GM12878 (cell line): ENCODE measurements at regions not wholly inside any gene's neighbourhood (a gene's known extent, or its start where the extent isn't known, plus 50 kb on each side); places are given as distances from the start of the nearest gene placed in this dataset.

Experiments used
- ATAC-seq: fragments of 200-7000 bp; cut with Tn5 transposase; 3 replicates; pipeline ENCODE4 v1.9.1; 2020; ENCODE audit warnings: mild to moderate bottlenecking, moderate library complexity
- BruUV-seq: library from RNA; stranded (reverse); fragments of 400-500 nt; replicated peaks from 2 replicates; lab custom pipeline; 2021; lab: Mats Ljungman, UMichigan
- CTCF ChIA-PET: fragments of 300-600 bp; sonication (Branson Sonifier 250); formaldehyde crosslinking; extraction: SDS; loops from one replicate; lab custom pipeline; 2021; ENCODE audit warnings: inconsistent platforms; lab: Yijun Ruan, JAX
- POLR2A ChIA-PET: fragments of 350-600 bp; formaldehyde crosslinking; extraction: SDS; loops from one replicate; lab custom pipeline; 2021; ENCODE audit warnings: inconsistent platforms; lab: Charles Lee
- RAD21 ChIA-PET: fragments of 300-600 bp; sonication (Branson Sonifier 250); formaldehyde crosslinking; loops from one replicate; lab custom pipeline; 2023; ENCODE audit warnings: antibody characterized with exemption; ENCODE audit not compliant: unreplicated experiment; lab: Charles Lee
- SMC1A ChIA-PET: fragments of 300-600 bp; sonication (Branson Sonifier 250); formaldehyde crosslinking; loops from one replicate; lab custom pipeline; 2023; ENCODE audit not compliant: unreplicated experiment, uncharacterized antibody; lab: Charles Lee
- DNase-seq: peaks from one replicate; pipeline ENCODE4 v3.0.0-alpha.2; 2011; ENCODE audit warnings: low read depth, low spot score
- FAIRE-seq: peaks from 3 replicates; lab custom pipeline; 2011; peaks lifted over from hg19 to GRCh38; lab: Jason Lieb, UNC
- H2AFZ ChIP-seq: 2 replicates; pipeline ENCODE4 v1.6.0; 2011; ENCODE audit warnings: low read depth, low read length, control low read depth; ENCODE audit not compliant: control insufficient read depth
- H3K27ac ChIP-seq: 2 replicates; pipeline ENCODE4 v1.5.1; 2011; ENCODE audit warnings: control low read depth; ENCODE audit not compliant: control insufficient read depth, insufficient read depth
- H3K27me3 ChIP-seq, 2 experiments: replicated peaks in 1 of 2; 2 replicates each; pipeline versions ENCODE4 v1.6.0 to v1.6.1; 2011; ENCODE audit warnings: low read length in 1 of 2; ENCODE audit not compliant: control insufficient read depth in 2 of 2, insufficient read depth in 2 of 2
- H3K36me3 ChIP-seq, 2 experiments: 2 replicates each; pipeline ENCODE4 v1.5.1; 2011; ENCODE audit warnings: low read length in 1 of 2; ENCODE audit not compliant: control insufficient read depth in 2 of 2, insufficient read depth in 2 of 2
- H3K4me1 ChIP-seq: 2 replicates; pipeline ENCODE4 v1.6.1; 2011; ENCODE audit warnings: mild to moderate bottlenecking, low read length, moderate library complexity, mixed read lengths; ENCODE audit not compliant: control insufficient read depth, insufficient read depth
- H3K4me2 ChIP-seq: 2 replicates; pipeline ENCODE4 v1.6.0; 2011; ENCODE audit warnings: control low read depth; ENCODE audit not compliant: control insufficient read depth, insufficient read depth
- H3K4me3 ChIP-seq: fragments of 200-600 bp; sonication (generic); 2 replicates; pipeline ENCODE4 v1.5.1; 2016
- H3K79me2 ChIP-seq: 2 replicates; pipeline ENCODE4 v1.6.0; 2011; ENCODE audit warnings: low read length; ENCODE audit not compliant: control insufficient read depth, insufficient read depth
- H3K9ac ChIP-seq: 2 replicates; pipeline ENCODE4 v1.8.0; 2011; ENCODE audit warnings: low read length, control low read depth, mixed read lengths; ENCODE audit not compliant: control insufficient read depth, insufficient read depth
- H3K9me3 ChIP-seq: replicated peaks from 3 replicates; pipeline ENCODE4 v1.5.1; 2011; ENCODE audit warnings: mild to moderate bottlenecking, low read length; ENCODE audit not compliant: control insufficient read depth, insufficient read depth
- H4K20me1 ChIP-seq: 2 replicates; pipeline ENCODE4 v1.6.0; 2011; ENCODE audit not compliant: control insufficient read depth, insufficient read depth
- CHD1 ChIP-seq: IDR thresholded peaks from 2 replicates; pipeline ENCODE4 v1.6.1; 2012; ENCODE audit warnings: low read depth, low read length, improper control_type of control experiment
- FOS ChIP-seq: IDR thresholded peaks from 3 replicates; pipeline ENCODE4 v1.6.1; 2011; ENCODE audit warnings: borderline replicate concordance; ENCODE audit not compliant: insufficient read length; ENCODE audit errors: extremely low read depth
- HDAC2 ChIP-seq: fragments of 200-600 bp; sonication (generic); IDR thresholded peaks from 2 replicates; pipeline ENCODE4 v1.6.1; 2017
- MAX ChIP-seq: IDR thresholded peaks from 2 replicates; pipeline ENCODE4 v1.6.1; 2012; ENCODE audit warnings: low read depth, low read length, improper control_type of control experiment
- MEF2A ChIP-seq: IDR thresholded peaks from 2 replicates; pipeline ENCODE4 v1.6.1; 2011; ENCODE audit warnings: low read depth, mild to moderate bottlenecking, low read length, moderate library complexity; ENCODE audit not compliant: insufficient read depth
- MTA3 ChIP-seq: IDR thresholded peaks from 2 replicates; pipeline ENCODE4 v1.6.1; 2012; ENCODE audit warnings: low read length, inconsistent platforms, borderline replicate concordance
- NFYB ChIP-seq: IDR thresholded peaks from 2 replicates; pipeline ENCODE4 v1.6.1; 2011; ENCODE audit warnings: low read depth, mild to moderate bottlenecking, low read length, improper control_type of control experiment, moderate library complexity; ENCODE audit not compliant: insufficient read depth
- PAX8 ChIP-seq: fragments of 450-650 bp; IDR thresholded peaks from 2 replicates; pipeline ENCODE4 v1.6.1; 2017; ENCODE audit warnings: mild to moderate bottlenecking, moderate library complexity
- RAD51 ChIP-seq: fragments of 450-650 bp; IDR thresholded peaks from 2 replicates; pipeline ENCODE4 v1.6.1; 2016; ENCODE audit warnings: moderate library complexity, mild to moderate bottlenecking, inconsistent platforms
- RELB ChIP-seq: fragments of 450-650 bp; IDR thresholded peaks from 2 replicates; pipeline ENCODE4 v1.6.1; 2017; ENCODE audit warnings: low read depth, mild to moderate bottlenecking, moderate library complexity
- SKIL ChIP-seq: fragments of 450-650 bp; IDR thresholded peaks from 2 replicates; pipeline ENCODE4 v1.6.1; 2017; ENCODE audit warnings: mild to moderate bottlenecking, low read depth, inconsistent platforms; ENCODE audit not compliant: poor library complexity, severe bottlenecking
- SMAD5 ChIP-seq: IDR thresholded peaks from 2 replicates; pipeline ENCODE4 v1.6.1; 2016; ENCODE audit warnings: antibody characterized with exemption, low read depth
- TCF7 ChIP-seq: IDR thresholded peaks from 2 replicates; pipeline ENCODE4 v1.6.1; 2014; ENCODE audit warnings: antibody characterized with exemption, borderline replicate concordance
- ZBTB33 ChIP-seq: fragments of 450-650 bp; IDR thresholded peaks from 2 replicates; pipeline ENCODE4 v1.6.1; 2017; ENCODE audit warnings: mild to moderate bottlenecking
- ZNF384 ChIP-seq: IDR thresholded peaks from 2 replicates; pipeline ENCODE4 v1.6.1; 2012; ENCODE audit warnings: low read depth, mild to moderate bottlenecking, low read length, improper control_type of control experiment, borderline replicate concordance
- WGBS: methylation state at CpG from one replicate; pipeline ENCODE4 v1.1.6; 2016; ENCODE audit warnings: low lambda C conversion rate; ENCODE audit not compliant: insufficient replicate concordance, insufficient coverage; ENCODE audit errors: missing lambda C conversion rate; 5-methylcytosine and 5-hydroxymethylcytosine counted together
- in situ Hi-C: fragments of 300-500 bp; cut with MboI; formaldehyde crosslinking; loops from 9 replicates; pipeline ENCODE4 v1.14.3; 2018; ENCODE audit warnings: mixed read lengths
- intact Hi-C: fragments of 100-400 bp; cut with micrococcal nuclease; formaldehyde crosslinking; loops from one replicate; pipeline ENCODE4 v1.14.2; 2022; ENCODE audit not compliant: unreplicated experiment

- TF ChIP-seq RELB (no peak), CHD1 (no peak), HDAC2 (no peak), SMAD5 (no peak), FOS (no peak)
- TF ChIP-seq, all 136 proteins: peak for 0
Observed at GRCh38 chr16:10255728-10256127, 73.5 kb upstream of the GRIN2A start (continued).

GRCh38 chr16:10256784-10257641 lies 74.8 kb upstream of the GRIN2A start:
- Histone ChIP-seq H3K27ac (0 out of 2 replicates have a peak overlapping the region, but pooled peaks have one; percentile 42), H2AFZ (peak overlapping the region; percentile 76), H3K4me1 (peaks cover 19% of the 10 kb centered on the region), H3K27me3 (no peaks in the 10 kb centered on the region), H3K9me3 (no peaks in the 10 kb centered on the region), H3K79me2 (no peaks in the 10 kb centered on the region), H3K4me3 (no peak overlapping the region), H3K4me2 (no peak overlapping the region), H3K36me3 (no peaks in the 10 kb centered on the region), H4K20me1 (no peaks in the 10 kb centered on the region), H3K9ac (no peak overlapping the region)
- ChIA-PET RAD21 (interaction anchor here (0.7 to 6.1 kb wide), 26 partner anchors 9 to 998 kb away, joined by 3 to 71 read pairs (median 4); partner anchors contain the start of gene GRIN2A), CTCF (interaction anchor here (0.5 to 12.8 kb wide), 28 partner anchors 9 to 480 kb away, joined by 3 to 196 read pairs (median 5); partner anchors contain the start of gene GRIN2A), POLR2A (interaction anchor here (1.2 to 2.4 kb wide), 4 partner anchors 40 to 57 kb away, joined by 3 to 15 read pairs (median 8); no protein-coding TSS in a partner anchor), SMC1A (interaction anchor here (0.5 to 15.1 kb wide), 29 partner anchors 9 to 480 kb away, joined by 3 to 193 read pairs (median 5); partner anchors contain the start of gene ATF7IP2)
- in situ Hi-C loops, result loop anchor here (5.0 kb wide), 2 partner anchors 250 to 480 kb away; no protein-coding TSS in a partner anchor
- no peak for FAIRE-seq
- BruUV-seq, result no TSS peak
- 15% methylated on average over 17 of the region's 17 CpGs for WGBS
- intact Hi-C loops, result loop anchor here (1.0 to 5.0 kb wide), 6 partner anchors 56 to 1000 kb away; partner anchors contain the start of gene ATF7IP2
- ATAC-seq, result peak; percentile 89
- DNase-seq, result peak; percentile 49
- TF ChIP-seq NFYB (no peak), TCF7 (no peak), MEF2A (0 out of 2 replicates have a peak, but pooled peaks have one; percentile 31), ZNF384 (peak; percentile 39; the same call in 1 of the 2 replicates), SKIL (no peak), RAD51 (no peak), MTA3 (no peak), ZBTB33 (no peak), PAX8 (no peak), MAX (no peak)
